ENCODE measurements at regions not wholly inside any gene's neighbourhood (a gene's known extent, or its start where the extent isn't known, plus 50 kb on each side); places are given as distances from the start of the nearest gene placed in this dataset.

GRCh38 chr3:87329065-87329464, 52.7 kb upstream of the POU1F1 start:
- DNase-seq (ENCODE audit: low spot score): no peak
